GM23248 (cell line): ENCODE measurements at regions not wholly inside any gene's neighbourhood (a gene's known extent, or its start where the extent isn't known, plus 50 kb on each side); places are given as distances from the start of the nearest gene placed in this dataset.

Source experiments
- EZH2 ChIP-seq: fragments of 200-600 bp; sonication (generic); IDR thresholded peaks from 2 replicates; pipeline ENCODE4 v1.6.1; 2018; ENCODE audit warnings: antibody characterized with exemption, mild to moderate bottlenecking; ENCODE audit not compliant: insufficient read depth, poor library complexity, severe bottlenecking
- EZH2phosphoT487 ChIP-seq: fragments of 200-600 bp; sonication (generic); IDR thresholded peaks from 2 replicates; pipeline ENCODE4 v1.6.1; 2018; ENCODE audit warnings: antibody characterized with exemption, moderate library complexity, mild to moderate bottlenecking, low read depth; ENCODE audit not compliant: insufficient read depth

GRCh38 chr1:63262459-63262770 lies 60.0 kb upstream of the FOXD3 start:
- TF ChIP-seq EZH2phosphoT487 (no peak), EZH2 (no peak)
